ENCODE measurements at regions not wholly inside any gene's neighbourhood (a gene's known extent, or its start where the extent isn't known, plus 50 kb on each side); places are given as distances from the start of the nearest gene placed in this dataset.

DNA sequence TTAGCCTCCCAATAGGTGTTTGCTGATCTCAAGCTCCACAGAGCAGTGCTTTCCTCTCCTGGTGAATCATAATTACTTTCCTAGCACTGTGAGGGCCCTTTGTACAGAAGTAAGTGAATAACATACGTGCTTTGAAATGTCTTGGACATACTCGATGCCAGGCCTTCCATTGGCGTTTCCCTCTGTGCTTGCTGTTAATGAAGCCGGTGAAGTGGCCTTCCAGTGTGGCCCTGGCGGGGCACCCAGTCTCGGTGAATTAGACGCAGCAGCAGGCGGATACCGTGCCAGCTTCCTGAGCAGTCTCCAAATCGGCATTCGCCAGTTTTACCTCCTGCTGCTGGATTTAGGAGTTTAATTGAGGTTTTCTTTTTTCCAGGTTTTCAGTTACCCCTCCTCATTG lies 132.3 kb downstream of the HMX1 start:
- no peak overlapping the region for H3K4me2 ChIP-seq (replicated peaks; ENCODE audit: extremely low read depth, low read length, poor library complexity, severe bottlenecking)
- no peaks in the 10 kb centered on the region for H4K20me1 ChIP-seq (ENCODE audit: insufficient read depth, low read length)
- no peak overlapping the region for H3K27ac ChIP-seq (ENCODE audit: low read depth in 1 of 2, low read length in 2 of 2)
- Mint-ChIP-seq H3K9me3 (peaks cover 0 to 2% (median under 1%) of the 10 kb centered on the region in 7 donors), H3K36me3 (no peaks in the 10 kb centered on the region), H3K27ac (no peak overlapping the region), H3K4me3 (no peak overlapping the region), H3K4me1 (no peaks in the 10 kb centered on the region), H3K27me3 (ENCODE audit: low read depth in 3 of 3) (peaks cover 2 to 9% (median 3%) of the 10 kb centered on the region in 3 donors)
- intact Hi-C loops (cut with micrococcal nuclease), result no loop called here
- H3K9me3 ChIP-seq (replicated peaks in 1 of 2; ENCODE audit: control insufficient read depth in 1 of 2, insufficient read depth in 1 of 2, low read length in 2 of 2), result peaks cover 0 to 5% of the 10 kb centered on the region in 2 donors
- H3K27me3 ChIP-seq (ENCODE audit: control insufficient read depth in 2 of 2, insufficient read depth in 2 of 2, low read length in 2 of 2), result no peaks in the 10 kb centered on the region
- 94% methylated on average over 9 of the region's 11 CpGs for WGBS (ENCODE audit: insufficient coverage)
- H3K79me2 ChIP-seq (ENCODE audit: insufficient read depth, low read length), result no peaks in the 10 kb centered on the region
- no peak overlapping the region for H3K4me3 ChIP-seq (replicated peaks in 1 of 3; ENCODE audit: low read depth in 2 of 3, low read length in 3 of 3)
- no peaks in the 10 kb centered on the region for H3K4me1 ChIP-seq (ENCODE audit: control insufficient read depth in 1 of 2, insufficient read depth in 2 of 2, low read length in 2 of 2)
- H3K36me3 ChIP-seq (replicated peaks in 1 of 2; ENCODE audit: control insufficient read depth in 1 of 2, insufficient read depth in 2 of 2, low read length in 2 of 2), result no peaks in the 10 kb centered on the region
- H2AFZ ChIP-seq (ENCODE audit: insufficient read depth, low read depth, low read length, poor library complexity, severe bottlenecking), result no peak overlapping the region
- no peak overlapping the region for H3K9ac ChIP-seq (ENCODE audit: insufficient read depth, low read length, poor library complexity, severe bottlenecking)
- no peak for TF ChIP-seq CTCF (IDR thresholded peaks at IDR 0.05)
- DNase-seq, result no peak

DNA sequence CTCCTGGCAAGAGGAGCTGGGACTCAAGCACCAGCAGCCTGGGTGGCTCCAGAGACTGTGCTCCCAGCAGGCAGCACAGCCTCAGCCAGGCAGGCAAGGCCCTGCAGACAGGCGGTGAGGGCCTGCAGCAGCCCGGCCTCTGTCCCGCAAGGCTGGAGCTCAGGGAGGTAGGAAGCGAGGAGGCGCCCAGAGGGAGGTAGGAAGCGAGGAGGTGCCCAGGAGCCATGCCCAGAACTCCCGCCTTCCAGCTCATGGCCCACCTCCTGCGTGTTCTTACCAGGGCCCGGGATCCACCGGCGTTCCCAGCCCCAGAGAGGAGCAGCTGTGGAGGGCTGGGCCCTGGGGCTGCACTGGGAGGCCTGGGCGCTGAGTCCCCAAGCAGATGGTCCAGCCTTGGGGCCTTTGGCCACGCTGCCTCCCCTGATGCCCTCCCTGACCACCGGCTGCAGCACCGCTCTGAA lies 133.1 kb downstream of the HMX1 start:
- H3K36me3 ChIP-seq (replicated peaks in 1 of 2; ENCODE audit: control insufficient read depth in 1 of 2, insufficient read depth in 2 of 2, low read length in 2 of 2), result no peaks in the 10 kb centered on the region
- no peak for TF ChIP-seq CTCF (IDR thresholded peaks at IDR 0.05)
- no peaks in the 10 kb centered on the region for H3K79me2 ChIP-seq (ENCODE audit: insufficient read depth, low read length)
- peaks cover 0 to 5% of the 10 kb centered on the region in 2 donors for H3K9me3 ChIP-seq (replicated peaks in 1 of 2; ENCODE audit: control insufficient read depth in 1 of 2, insufficient read depth in 1 of 2, low read length in 2 of 2)
- no peak overlapping the region for H3K4me2 ChIP-seq (replicated peaks; ENCODE audit: extremely low read depth, low read length, poor library complexity, severe bottlenecking)
- H3K9ac ChIP-seq (ENCODE audit: insufficient read depth, low read length, poor library complexity, severe bottlenecking), result no peak overlapping the region
- H3K36me3 Mint-ChIP-seq, result no peaks in the 10 kb centered on the region
- no peaks in the 10 kb centered on the region for H4K20me1 ChIP-seq (ENCODE audit: insufficient read depth, low read length)
- no peak overlapping the region for H2AFZ ChIP-seq (ENCODE audit: insufficient read depth, low read depth, low read length, poor library complexity, severe bottlenecking)
- no peak overlapping the region for H3K27ac Mint-ChIP-seq
- no peak overlapping the region for H3K4me3 Mint-ChIP-seq
- no peaks in the 10 kb centered on the region for H3K27me3 ChIP-seq (ENCODE audit: control insufficient read depth in 2 of 2, insufficient read depth in 2 of 2, low read length in 2 of 2)
- H3K27me3 Mint-ChIP-seq (ENCODE audit: low read depth in 3 of 3), result peaks cover 2 to 9% (median 3%) of the 10 kb centered on the region in 3 donors
- H3K9me3 Mint-ChIP-seq, result peaks cover 0 to 5% (median 2%) of the 10 kb centered on the region in 7 donors
- intact Hi-C loops (cut with micrococcal nuclease), result no loop called here
- H3K4me1 Mint-ChIP-seq, result no peaks in the 10 kb centered on the region
- no peaks in the 10 kb centered on the region for H3K4me1 ChIP-seq (ENCODE audit: control insufficient read depth in 1 of 2, insufficient read depth in 2 of 2, low read length in 2 of 2)
- H3K27ac ChIP-seq (ENCODE audit: low read depth in 1 of 2, low read length in 2 of 2), result no peak overlapping the region
- no peak for DNase-seq
- 88% methylated on average over 12 of the region's 15 CpGs for WGBS (ENCODE audit: insufficient coverage)
- no peak overlapping the region for H3K4me3 ChIP-seq (replicated peaks in 1 of 3; ENCODE audit: low read depth in 2 of 3, low read length in 3 of 3)
